Upper lobe of left lung (tissue), 4 donors: ENCODE measurements at regions not wholly inside any gene's neighbourhood (a gene's known extent, or its start where the extent isn't known, plus 50 kb on each side); places are given as distances from the start of the nearest gene placed in this dataset.

ENCODE experiments used
- CTCF ChIP-seq, 6 experiments: fragments of 450-650 bp in 4 of 6; fragments of 200-600 bp in 2 of 6; sonication (generic) in 2 of 6; IDR thresholded peaks; one replicate each; pipeline ENCODE4 v1.5.1; 2016 to 2019; ENCODE audit warnings: antibody characterized with exemption in 6 of 6
- EP300 ChIP-seq, 4 donors: sonication (generic); formaldehyde crosslinking; IDR thresholded peaks; one replicate each; pipeline ENCODE4 v1.5.1; 2017; ENCODE audit warnings: antibody characterized with exemption in 4 of 4, control low read depth in 2 of 4
- POLR2A ChIP-seq, 4 donors: fragments of 450-650 bp; IDR thresholded peaks; one replicate each; pipeline ENCODE4 v1.5.1; 2016 to 2017; ENCODE audit warnings: antibody characterized with exemption in 4 of 4, mild to moderate bottlenecking in 2 of 4

GRCh38 chr20:47429409-47429808 is 72.3 kb upstream of the NCOA3 start:
- TF ChIP-seq CTCF (IDR thresholded peaks at IDR 0.05) (no peak), POLR2A (IDR thresholded peaks at IDR 0.05) (no peak), EP300 (IDR thresholded peaks at IDR 0.05) (no peak)
